ENCODE measurements at regions not wholly inside any gene's neighbourhood (a gene's known extent, or its start where the extent isn't known, plus 50 kb on each side); places are given as distances from the start of the nearest gene placed in this dataset.
A peak's percentile ranks its signal among the peaks of the same experiment; 100 is the strongest.
"Not testable (repeated sequence)": the region's sequence is repeated elsewhere in the genome, so short reads cannot be mapped to it uniquely, and the experiment has no call there.

DNA sequence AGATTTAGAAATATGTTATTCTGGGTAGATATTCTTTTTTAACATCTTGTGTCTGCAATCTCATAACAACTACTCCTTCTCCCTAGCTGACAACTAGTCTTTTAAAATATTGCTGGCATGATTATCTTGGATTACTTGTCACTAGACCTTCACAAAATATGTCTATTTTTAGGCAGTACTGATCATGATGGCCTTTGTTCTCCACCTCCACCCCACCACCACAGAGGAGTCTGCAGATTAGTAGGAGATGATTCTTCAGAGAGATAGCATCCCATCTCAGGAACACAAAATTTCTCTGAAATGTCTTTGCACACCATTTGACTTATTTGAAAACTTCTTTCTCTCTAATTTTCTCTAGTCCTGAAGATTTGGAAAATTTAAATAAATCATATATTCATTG, 338.1 kb upstream of the SPHKAP start:
- no peak for DNase-seq (ENCODE audit: low spot score)

- no peak for DNase-seq (ENCODE audit: low spot score)
These were observed 334.5 kb upstream of the SPHKAP start for GRCh38 chr2:228516019-228516418.

- DNase-seq (ENCODE audit: low spot score) = not testable (repeated sequence)
These were observed 332.0 kb upstream of the SPHKAP start for GRCh38 chr2:228513480-228513879.

DNA sequence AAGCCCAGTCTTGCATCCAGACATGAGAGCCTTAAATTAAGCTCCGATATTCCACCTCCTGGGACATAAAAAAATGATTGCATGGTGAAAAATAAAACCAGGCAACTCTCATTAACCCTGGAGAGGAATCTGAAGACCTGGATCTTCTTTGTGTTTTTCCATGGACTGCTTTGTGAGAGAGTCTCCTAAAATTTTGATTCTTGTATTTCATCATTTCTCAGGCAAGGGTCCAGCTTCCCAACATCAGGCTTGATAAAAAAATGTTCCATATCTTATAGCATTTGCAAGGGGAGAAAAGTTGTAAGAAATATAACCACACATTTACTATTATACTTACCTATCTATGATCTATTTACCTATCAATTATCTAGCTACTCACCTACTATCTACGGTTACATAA, 327.5 kb upstream of the SPHKAP start:
- DNase-seq (ENCODE audit: low spot score) = no peak

GRCh38 chr2:228507870-228508269, 326.4 kb upstream of the SPHKAP start:
- peak; percentile 9 for DNase-seq (ENCODE audit: low spot score)

- no peak for DNase-seq (ENCODE audit: low spot score)
These were observed 325.8 kb upstream of the SPHKAP start for GRCh38 chr2:228507231-228507824.

DNA sequence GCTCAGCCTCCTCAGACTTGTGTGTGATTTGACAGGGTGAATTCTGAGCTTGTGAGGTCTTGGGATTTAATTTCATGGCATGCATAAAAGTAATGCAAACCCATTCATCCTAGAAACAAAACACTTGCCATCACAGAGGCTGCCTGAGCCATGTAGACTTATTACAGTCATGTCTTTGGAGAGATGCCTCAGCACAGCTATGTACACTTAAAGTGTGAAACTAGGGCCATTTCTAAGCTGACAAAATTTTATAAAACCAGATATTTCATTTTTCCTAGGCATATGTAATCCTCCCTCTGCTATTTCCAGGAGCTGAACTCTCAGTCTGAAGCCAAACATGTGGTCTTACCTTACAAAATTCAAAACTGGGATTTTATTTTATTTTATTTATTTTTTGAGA, 322.2 kb upstream of the SPHKAP start:
- no peak for DNase-seq (ENCODE audit: low spot score)

- DNase-seq (ENCODE audit: low spot score) = no peak
These were observed 312.4 kb upstream of the SPHKAP start for GRCh38 chr2:228493852-228494251.

DNA sequence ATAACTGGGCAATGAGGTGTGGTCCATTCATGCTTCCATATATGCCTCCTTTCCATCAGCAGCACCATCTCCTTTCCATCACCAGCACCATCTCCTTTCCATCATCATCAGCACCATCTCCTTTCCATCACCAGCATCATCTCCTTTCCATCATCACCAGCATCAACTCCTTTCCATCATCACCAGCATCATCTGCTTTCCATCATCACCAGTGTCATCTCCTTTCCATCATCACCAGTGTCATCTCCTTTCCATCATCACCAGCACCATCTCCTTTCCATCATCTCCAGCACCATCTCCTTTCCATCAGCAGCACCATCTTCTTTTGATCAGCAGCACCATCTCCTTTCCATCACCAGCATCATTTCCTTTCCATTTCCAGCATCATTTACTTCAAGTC, 297.5 kb upstream of the SPHKAP start:
- DNase-seq (ENCODE audit: low spot score) = no peak

DNA sequence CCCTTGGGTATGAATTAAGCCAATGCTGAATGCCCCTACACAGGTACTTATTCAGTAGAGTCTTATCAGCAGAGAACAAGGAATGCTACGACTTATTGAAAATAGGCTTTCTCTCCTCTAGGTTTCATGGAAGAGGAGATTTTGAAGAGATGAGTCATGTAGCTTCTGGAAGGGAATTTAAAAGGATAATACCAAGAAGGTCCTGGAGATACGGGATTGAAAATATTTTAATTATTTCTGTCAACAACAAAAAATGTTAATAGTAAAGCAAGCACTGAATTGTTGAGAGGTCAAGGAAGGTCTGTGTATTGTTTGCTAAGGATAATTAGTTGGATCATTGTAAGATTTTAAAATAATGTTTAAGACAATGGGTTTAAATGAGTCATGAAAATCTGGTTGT, 293.0 kb upstream of the SPHKAP start:
- peak; percentile 23 for DNase-seq (ENCODE audit: low spot score)

DNA sequence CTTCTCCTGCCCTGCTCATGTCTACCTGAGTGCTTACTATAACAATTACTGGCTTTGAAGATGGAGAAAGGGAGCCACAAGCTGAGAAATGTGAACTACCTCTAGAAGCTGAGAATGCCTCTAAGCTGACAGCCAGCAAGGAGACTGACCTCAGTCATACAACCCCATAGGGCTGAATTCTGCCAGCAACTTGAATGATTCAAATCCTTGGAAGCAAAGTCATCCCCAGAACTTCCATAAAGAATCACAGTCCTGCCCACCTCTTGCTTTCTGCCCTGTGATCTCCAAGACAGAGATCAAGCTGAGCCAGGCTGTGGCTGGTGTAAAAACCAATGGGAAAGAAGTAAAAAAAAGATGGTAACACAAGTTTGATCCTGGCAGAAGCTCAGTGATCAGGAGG, 288.2 kb upstream of the SPHKAP start:
- DNase-seq (ENCODE audit: low spot score) = peak; percentile 51

DNA sequence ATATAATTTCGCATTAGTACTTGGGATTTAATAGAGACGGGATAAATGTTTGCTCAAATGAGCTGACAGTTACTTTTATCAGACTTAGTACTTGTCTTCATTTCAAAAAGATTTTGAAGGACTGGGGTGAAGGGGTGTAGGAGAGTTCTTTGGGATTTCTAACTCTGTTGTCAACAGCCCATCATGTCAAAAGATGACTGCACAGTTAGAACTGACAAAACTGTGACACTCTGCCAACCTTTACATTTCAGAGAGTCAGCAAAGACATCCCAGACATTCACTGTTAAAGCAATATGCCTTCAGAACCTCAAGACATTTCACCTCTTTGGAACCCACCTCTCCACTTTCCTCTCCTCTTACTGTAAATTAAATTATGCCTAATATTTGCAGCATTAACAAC, 285.4 kb upstream of the SPHKAP start:
- DNase-seq (ENCODE audit: low spot score) = no peak

GRCh38 chr2:228465408-228465807, 283.9 kb upstream of the SPHKAP start:
- no peak for DNase-seq (ENCODE audit: low spot score)

GRCh38 chr2:228458364-228458763, 276.9 kb upstream of the SPHKAP start:
- no peak for DNase-seq (ENCODE audit: low spot score)

DNA sequence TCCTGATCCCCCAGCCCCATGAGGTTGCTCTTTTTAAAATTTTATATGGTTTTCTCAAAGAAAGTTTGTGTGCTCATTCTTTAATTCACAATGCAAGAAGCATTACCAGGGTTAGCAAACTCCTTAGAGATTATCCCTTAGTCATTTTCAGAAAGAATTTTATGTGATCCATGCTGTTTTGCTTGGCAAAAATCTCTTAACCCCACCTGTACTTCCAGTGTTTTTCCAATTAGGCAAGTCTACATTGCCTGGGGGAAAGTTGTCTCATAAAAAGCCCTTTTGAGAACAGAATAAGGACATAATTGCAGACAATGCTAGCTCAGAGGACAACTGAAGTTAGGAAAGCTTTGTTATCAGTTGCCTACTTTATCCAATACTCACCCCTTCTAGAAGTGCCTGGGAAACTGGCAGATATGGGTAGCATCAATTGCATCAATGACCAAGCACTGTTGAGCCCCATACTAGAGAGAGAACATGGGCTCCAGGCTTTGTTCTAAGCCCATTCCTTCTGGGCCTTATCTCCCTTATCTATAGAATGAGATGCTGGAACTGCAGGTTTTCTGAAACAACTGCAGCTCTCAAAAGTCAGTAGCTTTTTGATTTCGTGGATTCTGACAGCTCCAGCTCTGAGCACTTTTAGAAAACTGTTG, 265.9 kb upstream of the SPHKAP start:
- no peak for DNase-seq (ENCODE audit: low spot score)

DNA sequence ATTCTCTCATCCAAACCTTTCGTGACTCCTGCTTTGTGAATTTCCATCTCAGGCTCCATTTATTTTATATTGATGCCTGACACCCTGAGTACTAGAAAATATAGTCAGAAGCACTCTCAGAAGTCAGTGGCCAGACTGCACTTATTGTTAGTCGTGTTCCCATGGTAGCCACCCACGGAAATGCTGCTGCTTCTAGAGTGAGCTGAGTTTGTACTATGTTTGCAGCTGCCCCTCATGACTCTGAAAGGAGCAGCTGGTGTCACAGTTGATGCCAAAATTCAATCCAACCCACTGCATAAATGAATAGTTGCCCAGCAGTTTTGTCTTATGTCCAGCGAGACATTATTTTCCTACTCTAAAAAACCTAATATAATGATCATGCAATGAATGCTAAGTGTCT, 265.2 kb upstream of the SPHKAP start:
- DNase-seq (ENCODE audit: low spot score) = peak; percentile 30

DNA sequence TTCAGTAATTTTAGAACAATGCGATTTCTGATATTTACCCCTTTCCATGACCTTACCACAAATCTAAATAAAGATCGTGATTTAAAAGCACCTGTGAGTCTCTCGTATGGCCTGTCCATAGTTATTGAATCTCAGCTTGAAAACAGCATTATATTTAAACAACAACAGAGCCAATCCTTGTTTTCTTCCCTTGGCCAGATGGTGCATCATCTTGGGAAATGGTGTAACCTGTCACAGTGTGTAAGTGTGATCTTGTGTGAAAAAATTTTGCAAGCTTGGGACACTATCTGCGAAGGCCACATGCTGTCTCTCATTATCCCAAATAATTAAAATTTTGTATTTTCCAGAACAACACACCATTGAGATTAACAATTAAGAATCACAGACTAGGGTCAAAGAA, 262.7 kb upstream of the SPHKAP start:
- DNase-seq (ENCODE audit: low spot score) = no peak

DNA sequence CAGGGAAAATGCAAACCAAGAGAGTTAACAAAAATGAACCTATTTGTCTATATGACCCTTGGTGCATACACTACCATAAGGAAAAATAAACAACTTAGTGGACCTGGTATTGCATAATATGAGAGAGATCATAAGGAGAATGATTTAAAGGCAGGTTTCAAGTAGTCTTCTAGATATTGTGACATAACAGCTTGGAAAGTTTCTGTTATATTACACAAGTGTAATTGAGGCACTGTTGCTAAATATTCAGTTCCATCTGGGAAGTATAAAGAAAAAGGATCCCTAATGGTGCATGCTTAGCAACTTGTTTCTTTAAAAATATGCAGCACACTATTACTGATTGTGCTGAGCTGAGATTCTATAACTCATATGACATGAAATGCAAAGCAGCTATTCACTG, 252.2 kb upstream of the SPHKAP start:
- DNase-seq (ENCODE audit: low spot score) = no peak

GRCh38 chr2:228432116-228432515, 250.6 kb upstream of the SPHKAP start:
- DNase-seq (ENCODE audit: low spot score) = no peak

- no peak for DNase-seq (ENCODE audit: low spot score)
These were observed 249.5 kb upstream of the SPHKAP start for GRCh38 chr2:228430986-228431385.

DNA sequence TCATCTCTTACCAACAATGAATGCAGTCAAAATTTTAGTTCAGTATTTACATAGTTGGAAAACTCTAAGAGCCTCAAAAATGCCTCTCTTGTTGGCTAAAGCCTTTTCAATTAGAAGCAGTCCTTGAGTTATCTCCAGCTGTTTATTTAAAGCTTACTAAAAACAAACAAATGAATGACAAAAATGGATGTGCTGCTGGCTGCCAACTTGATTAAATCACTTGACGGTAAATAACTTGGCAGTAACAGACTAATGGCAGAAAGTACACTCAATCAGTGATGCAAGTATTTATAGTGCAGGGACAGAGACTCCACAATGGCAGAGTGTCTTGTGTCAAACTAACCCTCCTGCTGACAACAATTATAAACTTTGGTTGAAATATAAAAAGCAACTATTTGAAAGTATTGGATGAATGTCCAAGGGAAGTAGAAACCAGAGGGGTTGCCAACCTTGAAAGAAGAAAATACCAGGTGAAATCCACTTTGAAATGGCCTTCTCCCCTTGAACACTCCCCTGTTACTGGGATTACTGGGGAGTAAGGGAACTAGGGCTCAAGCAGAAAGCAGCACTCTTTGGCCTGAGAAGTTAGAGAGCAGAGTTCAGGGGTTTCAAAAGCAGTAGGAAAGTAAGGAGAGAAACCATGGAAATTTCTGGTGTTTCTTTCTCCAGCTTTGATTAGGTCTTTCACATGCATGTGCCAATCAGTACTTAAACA, 245.2 kb upstream of the SPHKAP start:
- no peak for DNase-seq (ENCODE audit: low spot score)

DNA sequence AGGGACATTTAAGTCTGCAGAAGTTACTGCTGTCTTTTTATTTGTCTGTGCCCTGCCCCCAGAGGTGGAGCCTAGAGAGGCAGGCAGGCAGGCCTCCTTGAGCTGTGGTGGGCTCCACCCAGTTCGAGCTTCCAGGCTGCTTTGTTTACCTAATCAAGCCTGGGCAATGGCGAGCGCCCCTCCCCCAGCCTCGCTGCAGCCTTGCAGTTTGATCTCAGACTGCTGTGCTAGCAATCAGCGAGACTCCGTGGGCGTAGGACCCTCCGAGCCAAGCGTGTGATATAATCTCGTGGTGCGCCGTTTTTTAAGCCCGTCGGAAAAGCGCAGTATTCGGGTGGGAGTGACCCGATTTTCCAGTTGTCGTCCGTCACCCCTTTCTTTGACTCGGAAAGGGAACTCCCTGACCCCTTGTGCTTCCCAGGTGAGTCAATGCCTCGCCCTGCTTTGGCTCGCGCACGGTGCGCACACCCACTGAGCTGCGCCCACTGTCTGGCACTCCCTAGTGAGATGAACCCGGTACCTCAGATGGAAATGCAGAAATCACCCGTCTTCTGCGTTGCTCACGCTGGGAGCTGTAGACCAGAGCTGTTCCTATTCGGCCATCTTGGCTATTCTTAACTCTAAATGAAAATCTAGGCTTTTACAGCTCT, 244.0 kb upstream of the SPHKAP start:
- not testable (repeated sequence) for DNase-seq (ENCODE audit: low spot score)

GRCh38 chr2:228417956-228418355, 236.5 kb upstream of the SPHKAP start:
- peak; percentile 15 for DNase-seq (ENCODE audit: low spot score)
